DMS 273 treated with DMSO at 0.1 percent for 48 hours (cell line): ENCODE measurements at regions not wholly inside any gene's neighbourhood (a gene's known extent, or its start where the extent isn't known, plus 50 kb on each side); places are given as distances from the start of the nearest gene placed in this dataset.

ENCODE experiments used
- DNase-seq: peaks from one replicate; lab custom pipeline; 2025; lab: John Stamatoyannopoulos, UW

DNA sequence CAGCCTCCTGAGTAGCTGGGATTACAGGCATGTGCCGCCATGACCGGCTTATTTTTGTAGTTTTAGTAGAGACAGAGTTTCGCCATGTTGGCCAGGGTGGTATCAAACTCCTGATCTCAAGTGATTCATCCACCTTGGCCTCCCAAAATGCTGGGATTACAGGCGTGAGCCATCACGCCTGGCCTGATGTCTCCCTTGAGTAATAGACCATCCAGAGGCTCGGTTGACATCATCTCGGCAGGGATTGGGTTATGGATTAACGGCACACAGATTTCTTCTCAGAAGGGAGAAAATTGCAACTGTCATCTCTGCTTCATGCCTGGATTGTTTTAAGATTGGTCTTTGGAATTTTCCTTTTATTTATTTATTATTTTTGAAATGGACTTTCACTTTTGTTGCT is 239.2 kb upstream of the LARGE1 start:
- DNase-seq, result no peak

DNA sequence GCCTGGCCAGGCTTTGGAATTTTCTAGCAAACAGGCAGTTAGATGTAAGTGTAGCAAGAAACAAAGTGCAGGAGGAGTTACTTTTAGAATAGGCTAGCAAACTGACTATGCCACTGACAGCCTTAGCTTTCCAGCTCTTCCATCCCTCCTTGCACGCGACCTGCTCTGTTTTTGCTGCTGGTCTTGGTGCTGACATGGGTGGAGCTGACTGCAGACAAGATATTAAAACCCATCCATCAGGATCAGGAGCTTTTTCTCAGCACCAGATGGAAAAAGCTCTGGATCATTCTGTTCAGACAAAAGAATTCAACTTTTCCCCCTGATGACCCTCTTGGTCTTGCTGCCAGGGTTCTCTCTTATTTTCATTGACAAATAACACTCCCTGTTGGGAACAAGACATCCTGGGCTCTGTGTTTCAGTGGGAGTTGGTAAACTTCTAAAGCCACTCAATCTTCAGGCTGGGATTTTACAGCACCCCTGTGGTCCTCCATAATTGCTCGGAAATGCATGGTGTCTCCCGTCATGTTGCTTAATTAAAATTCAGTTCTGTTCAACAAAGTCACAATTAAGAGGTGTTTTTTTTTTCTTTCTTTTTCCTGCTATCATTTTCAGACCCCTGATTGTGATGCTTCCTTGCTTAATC is 240.0 kb upstream of the LARGE1 start:
- no peak for DNase-seq

DNA sequence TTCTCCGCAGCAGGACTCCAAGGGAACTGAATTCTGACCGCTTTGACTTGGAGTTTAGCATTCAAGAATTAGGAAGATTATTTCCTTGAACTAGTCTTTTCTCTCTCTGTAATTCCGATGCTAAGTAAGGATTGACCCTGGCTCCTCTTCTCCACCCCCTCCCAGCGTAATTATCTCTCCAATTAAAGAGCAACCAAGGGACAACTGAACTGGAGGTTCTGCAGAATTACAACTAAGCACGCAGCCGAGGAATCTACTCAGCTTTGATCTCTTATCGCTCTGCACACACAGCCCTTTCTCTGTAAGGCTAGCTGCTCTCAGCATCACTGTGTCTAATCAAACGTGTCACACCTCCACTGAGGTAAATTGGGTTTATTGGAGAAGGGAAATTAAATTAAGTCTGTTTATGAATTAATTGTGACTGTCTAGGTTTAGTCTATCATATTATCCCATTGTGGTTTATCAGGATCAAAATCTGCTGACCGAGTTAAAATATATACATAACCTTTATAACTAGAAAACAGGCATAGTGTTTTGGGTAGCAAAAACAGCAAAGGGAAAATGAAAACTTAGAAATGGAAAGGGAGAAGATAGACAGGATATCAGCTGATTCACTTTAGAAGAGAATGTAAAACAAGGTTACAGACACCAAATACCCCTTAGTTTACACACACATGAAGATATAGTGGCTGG is 241.3 kb upstream of the LARGE1 start:
- DNase-seq, result no peak

DNA sequence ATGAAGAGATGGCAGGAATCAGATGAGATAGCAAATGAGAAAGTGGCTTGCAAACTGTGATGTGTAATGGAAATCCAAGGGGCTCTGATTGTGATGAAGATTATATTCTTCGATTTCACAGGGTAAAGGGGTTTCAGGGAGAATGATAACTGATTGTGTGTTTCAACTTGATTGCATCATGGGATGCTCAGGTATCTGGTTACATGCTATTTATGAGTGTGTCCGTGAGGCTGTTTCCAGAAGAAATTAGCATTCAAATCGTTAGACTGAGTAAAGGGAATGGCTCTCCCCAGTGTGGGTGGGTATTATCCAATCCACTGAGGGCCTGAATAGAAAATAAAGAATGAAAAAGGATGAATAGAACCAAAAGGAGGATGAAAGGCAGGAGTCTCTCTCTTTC is 278.7 kb upstream of the LARGE1 start:
- DNase-seq, result no peak

DNA sequence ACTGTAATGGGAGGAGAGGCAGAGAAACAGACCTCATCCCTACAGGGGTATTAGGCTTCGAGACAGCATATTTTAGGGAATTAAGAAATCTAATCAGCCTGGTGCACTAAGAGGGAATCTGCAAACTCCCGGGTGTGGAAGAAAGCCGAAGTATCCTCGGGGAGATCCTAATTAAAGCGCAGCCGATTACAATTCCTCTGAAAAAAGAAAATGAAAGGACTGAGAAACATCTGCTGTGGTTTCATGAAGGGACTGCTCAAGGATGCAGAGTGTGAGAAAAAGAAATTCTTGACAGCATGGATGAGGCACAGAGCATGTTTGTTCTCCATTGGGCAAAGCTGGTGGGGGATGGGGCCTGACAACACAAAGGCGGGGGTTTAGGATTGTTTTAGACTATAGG is 290.0 kb upstream of the LARGE1 start:
- DNase-seq, result no peak

DNA sequence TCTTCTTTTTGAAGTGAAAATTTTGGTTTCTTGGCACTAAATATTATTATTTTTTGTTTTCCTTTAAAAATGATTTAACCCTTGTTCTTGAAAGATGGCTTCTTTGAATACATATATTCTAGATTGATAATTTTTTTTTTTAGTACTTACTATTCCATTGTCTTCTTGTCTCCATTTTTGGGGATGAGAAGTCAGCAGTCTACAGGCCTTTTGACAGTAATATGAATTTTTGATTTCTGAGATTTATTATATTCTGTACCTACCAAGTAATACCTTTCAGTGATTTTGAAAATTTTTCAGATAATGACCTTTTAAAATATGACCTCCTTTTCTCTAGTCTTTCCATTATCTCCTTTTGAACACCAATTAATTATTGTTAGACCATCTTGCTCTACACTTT is 294.1 kb upstream of the LARGE1 start:
- no peak for DNase-seq

DNA sequence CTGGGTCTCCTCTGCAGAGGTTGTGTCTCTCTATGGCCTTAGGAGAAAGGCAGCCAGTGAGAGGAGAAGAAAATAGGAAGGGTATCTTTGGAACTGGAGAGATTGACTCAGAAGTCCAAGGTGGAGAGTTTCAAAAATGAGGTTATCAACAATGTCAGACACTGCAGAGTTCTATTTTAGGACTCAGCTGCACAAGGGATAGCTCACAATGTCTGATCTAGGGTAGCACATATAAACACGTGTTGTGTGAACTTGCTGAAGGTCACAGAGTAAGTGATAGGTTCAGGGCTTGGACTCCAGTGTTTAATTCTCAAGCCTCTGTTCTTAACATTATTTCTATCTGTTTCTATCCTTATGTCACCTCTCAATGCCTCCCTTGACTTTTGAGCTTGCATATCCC is 305.0 kb upstream of the LARGE1 start:
- no peak for DNase-seq

DNA sequence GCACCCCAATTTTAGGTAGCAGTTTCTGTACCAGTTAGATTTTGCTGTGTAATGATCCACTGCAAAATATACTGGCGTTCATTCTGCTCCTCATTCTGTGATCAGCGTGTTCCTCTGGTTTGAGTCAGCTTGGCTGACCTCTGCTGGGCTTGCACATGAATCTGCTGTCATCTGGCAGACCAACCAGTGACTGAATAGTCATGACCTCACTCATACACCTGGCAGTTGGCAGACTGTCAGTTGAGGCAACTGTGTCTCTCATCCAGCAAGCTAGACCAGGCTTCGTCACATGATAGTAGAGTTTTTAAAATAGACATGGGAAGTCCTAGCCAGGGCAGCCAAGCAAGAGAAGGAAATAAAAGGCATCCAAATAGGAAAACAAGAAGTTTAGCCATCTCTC is 316.3 kb upstream of the LARGE1 start:
- no peak for DNase-seq

DNA sequence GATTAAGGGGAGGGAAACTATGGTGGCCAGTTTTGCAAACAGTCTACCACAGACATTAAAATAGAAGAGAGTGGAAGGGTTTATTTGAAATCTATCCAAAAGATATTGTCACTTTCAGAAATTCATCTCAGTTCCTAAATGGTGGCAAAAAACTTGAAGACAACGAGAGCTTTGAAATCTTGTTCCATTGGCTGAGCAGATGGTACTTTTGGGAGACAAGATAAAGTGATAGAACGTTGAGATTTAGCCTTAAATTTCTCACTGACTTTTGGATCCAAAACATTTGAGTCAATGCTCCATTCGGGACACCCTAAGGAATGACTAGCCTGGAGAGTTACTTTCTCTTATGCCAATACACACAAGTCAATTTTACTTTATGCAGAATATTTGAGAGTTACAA is 319.1 kb upstream of the LARGE1 start:
- no peak for DNase-seq

DNA sequence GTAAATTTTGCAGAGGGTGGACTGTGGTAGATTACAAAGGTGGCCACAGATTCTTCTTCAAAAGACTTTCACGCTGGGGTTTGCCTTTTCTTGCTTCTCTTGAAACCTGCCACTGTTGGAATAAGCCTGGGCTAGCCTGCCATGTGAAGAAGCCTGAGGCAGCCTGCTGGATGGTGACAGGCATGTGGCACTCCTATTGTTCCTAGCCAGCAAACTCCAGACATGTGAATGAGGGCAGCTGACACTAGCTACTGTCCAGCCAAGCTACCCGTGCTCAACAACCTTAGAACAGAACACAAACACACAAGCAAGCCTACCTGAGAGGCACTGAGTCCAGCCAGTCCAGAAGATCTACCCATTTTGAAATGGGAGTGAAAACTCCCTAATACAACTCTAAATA is 322.7 kb upstream of the LARGE1 start:
- DNase-seq, result no peak

DNA sequence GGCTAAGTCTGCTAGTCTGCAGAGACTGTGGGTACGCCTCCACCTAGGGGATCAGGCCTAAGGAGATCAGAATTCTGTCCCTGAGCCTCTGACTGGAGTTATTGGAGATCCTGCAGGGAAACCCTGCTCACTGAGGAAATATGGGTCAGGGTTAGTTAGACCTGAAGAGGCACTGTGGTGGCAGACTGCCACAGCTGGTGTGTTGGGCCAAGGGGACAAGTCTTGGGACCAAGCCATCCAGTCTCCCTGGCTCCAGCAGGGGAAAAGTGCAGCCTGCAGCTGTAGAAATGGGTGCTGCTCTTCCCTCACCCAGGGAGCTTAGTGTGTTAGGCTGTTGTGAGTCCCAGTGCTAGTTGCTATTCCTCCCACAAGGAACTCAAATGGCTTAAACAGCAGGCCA is 334.8 kb upstream of the LARGE1 start:
- no peak for DNase-seq

DNA sequence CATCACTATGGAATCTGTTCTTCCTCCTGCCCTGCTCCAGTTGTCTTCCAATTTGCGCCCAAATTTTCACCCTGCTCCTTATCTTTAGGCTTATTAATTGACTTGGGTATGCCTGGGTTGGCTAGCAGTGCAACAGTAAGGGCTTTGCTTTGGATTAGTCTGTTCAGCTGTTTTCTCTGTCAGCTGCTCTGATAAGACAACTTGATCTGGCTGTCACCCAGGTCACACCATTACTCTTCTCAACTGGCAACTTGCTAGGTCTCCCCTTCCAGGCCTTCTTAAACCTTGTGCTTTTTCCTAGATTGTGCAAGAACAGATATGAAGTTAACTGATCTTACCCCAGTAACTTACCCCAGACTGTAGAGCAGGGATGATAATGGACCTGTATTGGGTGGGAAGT is 357.8 kb upstream of the LARGE1 start:
- DNase-seq, result no peak

DNA sequence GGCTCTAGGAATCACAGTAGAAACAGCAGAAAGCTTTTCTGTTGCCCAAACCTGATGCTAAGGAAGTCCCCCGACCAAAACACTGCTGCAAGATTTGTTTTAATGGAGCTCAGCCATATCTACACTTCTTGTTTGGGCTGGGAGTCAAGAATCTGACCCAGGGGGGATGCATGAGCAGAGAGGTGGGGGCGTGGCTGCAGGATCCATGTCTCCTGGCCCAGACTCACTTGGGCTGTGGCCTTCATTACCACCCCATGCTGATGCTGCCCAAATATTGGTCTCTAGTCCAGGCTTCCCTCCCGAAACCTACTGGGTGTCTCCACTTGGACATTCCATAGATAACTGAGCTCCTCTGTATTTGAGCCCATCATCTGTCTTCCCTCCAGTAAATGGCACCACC is 361.5 kb upstream of the LARGE1 start:
- DNase-seq, result no peak

DNA sequence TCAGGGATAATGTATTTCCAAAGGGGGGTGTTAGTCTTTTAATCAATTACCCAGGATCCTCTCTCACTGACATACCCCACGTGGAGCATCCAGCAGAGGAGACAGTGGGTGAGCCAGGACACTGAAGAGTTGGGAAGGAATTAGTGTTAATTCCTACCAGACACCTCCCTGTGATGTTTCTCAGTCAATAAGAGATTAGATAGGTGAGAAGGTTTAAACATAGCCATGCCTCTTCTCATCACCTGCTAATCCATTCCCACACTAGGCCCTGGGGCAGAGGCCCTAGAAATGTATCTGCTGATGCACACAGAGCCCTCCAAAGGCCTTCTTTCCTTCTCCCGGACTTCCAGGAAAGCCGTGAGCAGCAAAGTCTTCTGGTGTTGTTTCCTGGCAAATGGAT is 363.6 kb upstream of the LARGE1 start:
- no peak for DNase-seq

DNA sequence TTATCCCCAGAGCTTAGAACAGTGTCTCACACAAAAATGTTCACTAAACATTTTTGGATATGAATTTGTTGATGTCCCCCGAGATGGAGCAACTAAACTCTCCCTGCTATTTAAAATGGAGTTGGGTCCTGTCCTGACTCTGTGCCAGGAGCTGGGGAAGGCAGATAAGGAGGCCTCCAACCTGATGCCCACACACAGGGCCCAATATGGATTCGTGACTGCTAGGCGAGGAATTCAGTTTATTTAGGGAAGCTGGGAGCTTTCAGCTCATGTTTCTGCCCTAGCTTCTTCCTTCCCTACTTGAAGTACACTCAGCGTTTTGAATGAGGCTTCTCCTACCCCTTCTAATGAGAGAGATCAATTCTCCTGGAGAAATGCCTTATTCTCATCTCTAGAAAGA is 373.0 kb upstream of the LARGE1 start:
- no peak for DNase-seq

DNA sequence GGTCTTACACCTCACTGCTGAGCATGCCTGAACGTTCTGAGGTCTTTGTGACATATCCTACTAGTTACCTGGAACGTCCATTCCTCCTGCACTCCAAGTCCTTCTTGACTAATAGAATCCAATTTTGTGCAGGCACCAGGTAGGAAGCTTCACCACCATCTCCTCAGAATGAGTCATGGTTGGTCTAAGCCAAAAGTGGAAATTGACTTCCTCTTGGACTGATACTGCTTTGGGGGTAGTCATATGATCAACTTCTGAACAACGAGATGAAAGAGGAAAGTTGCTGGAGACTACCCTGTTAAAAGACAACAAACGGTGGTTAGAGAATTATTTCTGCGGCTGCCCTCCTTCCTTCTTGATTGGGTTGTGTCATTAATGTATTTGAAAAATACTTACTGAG is 374.2 kb upstream of the LARGE1 start:
- no peak for DNase-seq

DNA sequence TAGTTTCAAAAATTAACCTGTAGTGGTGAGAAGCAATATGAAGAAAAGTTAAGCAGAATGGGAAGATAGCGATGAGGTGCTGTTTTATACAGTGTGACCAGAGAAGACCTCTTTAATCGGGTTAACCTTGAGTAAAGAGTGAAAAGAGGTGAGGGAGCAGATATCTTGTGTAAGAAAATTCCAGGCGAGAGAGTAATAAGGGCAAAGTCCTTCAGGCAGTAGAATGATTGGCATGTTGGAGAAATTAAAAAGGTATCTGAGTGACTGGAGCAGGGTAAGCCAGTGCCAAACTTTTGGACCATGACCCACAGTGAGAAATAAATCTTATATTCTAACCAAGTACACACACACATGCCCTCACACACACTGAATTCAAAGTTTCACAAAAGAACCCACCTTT is 374.7 kb upstream of the LARGE1 start:
- DNase-seq, result no peak

DNA sequence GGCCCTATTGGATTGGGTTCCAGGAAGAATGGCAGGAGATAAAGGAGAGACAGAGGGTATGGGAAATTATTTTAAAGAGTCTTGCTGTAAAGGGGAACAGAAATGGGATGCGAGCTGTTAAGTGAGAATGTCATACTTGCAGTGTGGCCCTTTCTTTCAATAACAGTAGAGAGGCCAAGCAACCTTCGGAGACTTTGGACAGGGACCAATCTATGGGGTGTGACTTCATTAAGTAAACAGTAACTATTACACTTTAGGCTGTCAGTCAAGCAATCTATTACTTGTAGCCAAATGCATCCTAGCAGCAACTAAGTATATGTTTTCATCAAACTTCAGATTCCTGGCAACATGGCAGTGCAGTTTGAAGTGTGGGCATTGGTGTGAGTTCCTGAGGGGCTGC is 376.2 kb upstream of the LARGE1 start:
- no peak for DNase-seq

DNA sequence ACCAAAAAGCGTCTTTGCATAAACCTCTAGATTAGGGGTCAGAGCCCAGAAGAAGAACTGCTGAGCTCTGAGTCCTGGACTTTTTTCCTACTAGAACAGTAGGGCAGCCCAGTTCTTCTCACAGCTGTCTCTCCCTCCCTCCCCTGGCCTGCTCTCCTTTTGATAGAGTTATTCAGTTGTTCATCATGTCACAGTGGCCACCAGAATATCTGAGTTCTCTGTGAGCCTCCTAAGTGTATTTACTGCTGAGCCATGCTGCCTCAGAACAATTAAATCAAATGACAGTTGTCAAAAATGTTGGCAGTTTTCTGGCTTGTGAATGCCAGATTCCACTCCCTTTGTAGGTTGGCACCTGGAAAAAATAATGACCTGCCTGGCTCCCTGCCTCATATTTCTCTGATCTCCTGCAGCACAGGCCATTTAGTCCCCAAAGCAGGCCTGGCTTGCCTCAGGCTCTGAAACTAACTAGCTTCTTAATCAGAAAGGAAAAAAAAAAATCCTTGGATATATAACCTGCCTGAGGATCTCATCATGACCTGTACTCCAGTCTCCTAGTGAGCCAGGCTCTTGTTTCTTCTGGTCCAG is 377.4 kb upstream of the LARGE1 start:
- no peak for DNase-seq

DNA sequence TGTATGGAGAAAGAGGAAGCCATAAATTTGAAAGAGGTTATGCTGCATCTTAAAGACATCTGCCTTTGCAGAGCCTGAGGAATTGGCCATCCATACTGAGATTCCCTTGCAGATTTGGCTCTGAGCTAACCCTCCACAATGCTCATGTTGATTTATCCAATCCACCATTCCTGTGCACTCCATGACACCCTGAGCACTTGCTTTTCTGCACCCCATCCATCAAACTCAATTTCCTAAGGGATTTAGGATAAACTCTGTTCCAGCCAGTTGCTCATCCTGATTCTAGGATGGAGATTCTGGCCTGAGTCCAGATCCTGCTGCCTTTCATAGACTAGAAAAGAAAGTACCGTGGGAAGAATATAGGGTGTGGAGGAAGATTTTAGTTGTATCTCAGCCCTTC is 379.2 kb upstream of the LARGE1 start:
- DNase-seq, result no peak

DNA sequence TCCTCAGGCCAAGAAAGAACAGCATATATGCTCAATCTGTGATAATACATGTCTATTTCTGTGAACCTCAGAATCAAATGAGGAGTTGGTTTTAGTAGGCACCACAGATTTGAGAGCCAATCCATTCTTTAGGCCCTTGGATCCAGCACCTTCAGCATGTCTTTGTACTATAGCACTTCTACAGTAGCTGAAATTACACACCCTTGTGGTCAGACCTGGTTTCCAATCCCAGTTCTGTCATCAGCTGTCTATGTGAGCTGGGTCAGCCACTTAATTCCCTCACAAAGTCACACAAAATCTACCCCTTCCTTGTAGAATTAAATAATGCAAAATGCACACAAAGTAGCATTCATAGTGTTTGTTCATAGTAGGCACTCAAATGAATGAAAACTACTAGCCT is 381.3 kb upstream of the LARGE1 start:
- no peak for DNase-seq

DNA sequence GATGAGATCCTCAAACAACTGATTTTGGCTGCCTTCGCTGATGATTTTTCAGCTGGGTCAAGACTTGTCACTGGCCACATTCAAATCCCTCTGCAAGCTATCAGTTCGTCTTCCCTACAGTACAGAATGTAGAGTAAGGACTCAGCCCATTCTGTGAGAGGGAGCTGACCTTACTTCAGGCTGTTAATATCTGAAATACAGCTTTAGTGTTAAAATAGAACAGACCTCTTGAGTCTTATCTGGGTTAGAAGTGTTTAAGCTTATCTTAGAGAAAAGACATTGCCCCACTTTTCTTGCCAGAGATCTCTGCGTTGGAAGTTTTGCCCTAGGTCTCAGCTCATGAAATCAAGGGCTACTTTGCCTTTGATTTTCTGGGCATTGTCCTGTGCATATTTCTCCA is 383.4 kb upstream of the LARGE1 start:
- no peak for DNase-seq

DNA sequence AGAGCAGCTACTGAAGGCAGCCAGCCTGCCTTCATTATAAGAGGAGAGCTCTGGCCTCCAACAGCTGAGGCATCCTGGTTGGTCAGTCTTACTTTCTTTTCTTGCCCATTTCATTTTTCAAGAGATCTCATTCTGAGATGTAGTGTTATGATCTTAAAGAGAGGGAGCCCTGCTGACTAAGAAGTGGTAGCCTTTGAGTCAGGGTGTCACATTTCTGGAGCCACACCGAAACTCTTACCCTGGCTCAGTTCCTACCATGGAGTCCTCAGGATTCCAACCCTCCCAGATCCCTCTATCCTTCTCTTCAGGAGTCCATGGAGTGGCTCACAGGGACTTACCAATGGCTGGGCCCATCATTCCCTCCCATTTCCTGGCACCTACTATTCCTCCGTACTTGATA is 386.1 kb upstream of the LARGE1 start:
- no peak for DNase-seq

DNA sequence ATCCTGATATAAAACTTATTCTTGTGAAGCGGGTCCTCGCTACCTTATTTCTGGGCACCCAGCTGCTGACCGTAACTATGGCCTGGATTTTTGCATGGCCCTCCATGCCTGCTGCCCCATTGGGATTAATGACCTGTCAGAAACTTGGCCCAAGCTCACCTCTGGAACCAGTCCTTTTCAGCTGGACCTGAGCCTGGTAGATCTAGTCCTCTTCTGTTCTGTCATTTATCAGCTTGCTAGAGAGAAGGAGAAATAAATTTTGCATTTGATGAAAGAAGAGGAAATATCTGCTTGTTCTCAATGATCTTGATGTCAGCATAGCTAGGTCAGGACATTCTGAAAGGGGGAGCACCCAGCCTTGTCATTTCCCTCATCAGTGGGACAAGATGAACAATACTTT is 387.8 kb upstream of the LARGE1 start:
- no peak for DNase-seq
